Chondrocyte (in vitro differentiated cells): ENCODE measurements at regions not wholly inside any gene's neighbourhood (a gene's known extent, or its start where the extent isn't known, plus 50 kb on each side); places are given as distances from the start of the nearest gene placed in this dataset.

Experiments used
- DNase-seq: peaks from one replicate; pipeline ENCODE4 v3.0.0; 2021; ENCODE audit warnings: mixed read lengths, low spot score
- H3K27ac Mint-ChIP-seq: one replicate; pipeline ENCODE4 v1.8.0; 2021; ENCODE audit warnings: mild to moderate bottlenecking, moderate library complexity, mixed read lengths; ENCODE audit not compliant: unreplicated experiment
- H3K27me3 Mint-ChIP-seq: 2 replicates; pipeline ENCODE4 v1.8.0; 2021; ENCODE audit warnings: low read depth, mixed read lengths
- H3K36me3 Mint-ChIP-seq: 2 replicates; pipeline ENCODE4 v1.8.0; 2021; ENCODE audit warnings: low read depth, mixed read lengths
- H3K4me1 Mint-ChIP-seq: 2 replicates; pipeline ENCODE4 v1.8.0; 2021; ENCODE audit warnings: low read depth, mild to moderate bottlenecking, mixed read lengths
- H3K4me3 Mint-ChIP-seq: one replicate; pipeline ENCODE4 v1.8.0; 2021; ENCODE audit warnings: mild to moderate bottlenecking, moderate library complexity, mixed read lengths; ENCODE audit not compliant: unreplicated experiment
- H3K9me3 Mint-ChIP-seq: 2 replicates; pipeline ENCODE4 v1.8.0; 2021; ENCODE audit warnings: low read depth, mixed read lengths
- CTCF ChIP-seq: fragments of 200-600 bp; sonication (generic); IDR thresholded peaks from 2 replicates; pipeline ENCODE4 v1.5.0; 2021; ENCODE audit warnings: antibody characterized with exemption, mild to moderate bottlenecking, moderate library complexity

GRCh38 chr5:68795190-68795589 is 298.6 kb upstream of the SLC30A5 start:
- Mint-ChIP-seq H3K4me3 (no peak overlapping the region), H3K27ac (no peak overlapping the region), H3K36me3 (no peaks in the 10 kb centered on the region), H3K4me1 (peaks cover 7% of the 10 kb centered on the region), H3K27me3 (peaks cover 2% of the 10 kb centered on the region), H3K9me3 (peaks cover 8% of the 10 kb centered on the region)
- no peak for TF ChIP-seq CTCF
- DNase-seq: no peak

DNA sequence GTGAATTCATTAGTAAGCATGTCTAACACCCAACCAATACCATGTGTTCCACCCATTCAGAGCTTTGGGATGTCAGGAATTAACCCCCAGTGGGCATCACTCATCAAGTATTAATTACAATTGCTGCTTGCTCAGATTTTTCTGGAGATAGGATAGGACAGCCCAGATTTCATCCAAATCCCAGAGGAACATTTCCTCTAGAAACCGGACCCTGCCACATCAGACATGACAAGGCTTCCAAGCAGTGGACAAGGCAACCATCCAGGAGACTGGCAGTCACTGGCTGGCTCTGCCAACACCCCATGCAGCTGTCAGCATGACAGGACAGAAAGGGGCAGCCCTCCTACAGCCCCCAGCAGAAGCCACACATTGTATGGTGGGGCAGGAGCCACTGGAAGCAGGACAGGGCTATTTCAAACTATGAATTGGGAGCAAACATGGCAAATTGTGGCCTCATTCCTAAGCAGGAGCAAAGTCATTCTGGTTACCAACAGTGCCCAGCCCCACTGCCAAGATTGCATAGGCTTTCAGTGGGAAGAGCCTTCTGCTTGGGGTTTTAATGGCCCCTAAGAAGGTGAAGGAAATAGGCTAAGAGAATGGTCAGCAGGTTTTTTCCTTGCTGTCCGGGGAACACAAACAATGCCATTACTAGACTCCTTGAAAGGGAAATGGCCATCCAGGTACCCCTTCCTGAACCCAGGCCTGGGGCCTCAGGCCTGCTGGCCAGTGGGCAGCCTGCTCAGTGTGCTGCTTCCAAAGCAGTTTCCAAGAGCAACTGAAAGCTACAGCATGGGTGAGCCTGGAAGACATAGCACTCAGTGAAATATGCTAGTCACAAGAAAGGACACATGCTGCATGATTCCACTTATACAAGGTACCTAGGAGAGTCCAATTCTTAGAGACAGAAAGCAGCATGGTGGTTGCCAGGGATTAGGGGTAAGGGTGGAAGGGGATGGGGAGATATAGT is 294.7 kb upstream of the SLC30A5 start:
- Mint-ChIP-seq H3K27me3 (no peaks in the 10 kb centered on the region), H3K9me3 (no peaks in the 10 kb centered on the region), H3K27ac (no peak overlapping the region), H3K4me1 (peaks cover 6% of the 10 kb centered on the region), H3K4me3 (no peak overlapping the region), H3K36me3 (no peaks in the 10 kb centered on the region)
- no peak for DNase-seq
- no peak for TF ChIP-seq CTCF

DNA sequence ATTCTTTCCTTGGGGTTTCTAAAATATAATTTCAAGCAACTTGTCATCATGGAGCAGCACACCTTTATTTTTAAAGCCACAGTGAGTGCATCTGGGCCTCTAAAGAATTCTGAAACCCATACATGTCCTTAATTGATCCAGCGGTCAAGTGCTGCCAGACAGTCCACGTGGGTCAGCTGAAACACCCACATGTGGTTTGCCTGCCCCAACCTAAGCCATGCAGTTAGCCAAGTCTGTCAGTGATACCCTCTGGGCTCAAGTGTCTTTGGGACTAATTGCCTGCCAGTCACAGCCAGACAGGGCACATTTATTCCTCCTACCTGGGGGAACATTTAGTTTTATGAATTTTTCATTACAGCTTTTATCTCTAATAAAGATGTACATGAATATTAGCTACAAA is 291.4 kb upstream of the SLC30A5 start:
- H3K27me3 Mint-ChIP-seq: peaks cover 2% of the 10 kb centered on the region
- no peak overlapping the region for H3K27ac Mint-ChIP-seq

GRCh38 chr5:68803881-68804319 is 289.9 kb upstream of the SLC30A5 start:
- H3K4me1 Mint-ChIP-seq: no peaks in the 10 kb centered on the region
- H3K27me3 Mint-ChIP-seq: peaks cover 2% of the 10 kb centered on the region
- TF ChIP-seq CTCF: no peak
- peaks cover 9% of the 10 kb centered on the region for H3K36me3 Mint-ChIP-seq
- no peak overlapping the region for H3K27ac Mint-ChIP-seq
- peaks cover 22% of the 10 kb centered on the region for H3K9me3 Mint-ChIP-seq
- peak; percentile 54 for DNase-seq
- no peak overlapping the region for H3K4me3 Mint-ChIP-seq

More for the DNA sequence above, 291.4 kb upstream of the SLC30A5 start:
- Mint-ChIP-seq H3K9me3 (peaks cover 21% of the 10 kb centered on the region), H3K36me3 (peaks cover 9% of the 10 kb centered on the region), H3K4me3 (no peak overlapping the region), H3K4me1 (no peaks in the 10 kb centered on the region)
- no peak for TF ChIP-seq CTCF
- no peak for DNase-seq

GRCh38 chr5:68804343-68804742 is 289.5 kb upstream of the SLC30A5 start:
- Mint-ChIP-seq H3K4me1 (no peaks in the 10 kb centered on the region), H3K36me3 (peaks cover 9% of the 10 kb centered on the region), H3K27ac (no peak overlapping the region), H3K27me3 (peaks cover 2% of the 10 kb centered on the region), H3K4me3 (no peak overlapping the region), H3K9me3 (peaks cover 27% of the 10 kb centered on the region)
- TF ChIP-seq CTCF: no peak
- DNase-seq: no peak
